Astrocyte of the spinal cord (primary cell): ENCODE measurements at regions not wholly inside any gene's neighbourhood (a gene's known extent, or its start where the extent isn't known, plus 50 kb on each side); places are given as distances from the start of the nearest gene placed in this dataset.

Experiments used
- DNase-seq: peaks from one replicate; pipeline ENCODE4 v3.0.0; 2011; ENCODE audit warnings: low read depth, low spot score
- H3K4me3 ChIP-seq: 2 replicates; pipeline ENCODE4 v1.5.1; 2011; ENCODE audit warnings: low read depth, mild to moderate bottlenecking, low read length, moderate library complexity
- CTCF ChIP-seq: IDR thresholded peaks from 2 replicates; pipeline ENCODE4 v1.5.1; 2012; ENCODE audit warnings: low read depth, mild to moderate bottlenecking, low read length, inconsistent platforms
- in situ Hi-C: cut with HindIII; loops from 2 replicates; pipeline ENCODE4 v1.10.0; 2017; ENCODE audit warnings: low sequenced_read_pairs

- in situ Hi-C loops: no loop called here
- no peak for TF ChIP-seq CTCF
- no peak overlapping the region for H3K4me3 ChIP-seq
- DNase-seq: peak; percentile 43
Observed at GRCh38 chr2:220078439-220078838, 451.0 kb downstream of the SLC4A3 start.

GRCh38 chr2:220079595-220079994 is 452.2 kb downstream of the SLC4A3 start:
- TF ChIP-seq CTCF: no peak
- no peak for DNase-seq
- no peak overlapping the region for H3K4me3 ChIP-seq
- in situ Hi-C loops: no loop called here

GRCh38 chr2:220081171-220081570 is 453.7 kb downstream of the SLC4A3 start:
- DNase-seq: no peak
- H3K4me3 ChIP-seq: no peak overlapping the region
- TF ChIP-seq CTCF: no peak
- in situ Hi-C loops: no loop called here

GRCh38 chr2:220090050-220090449 is 462.6 kb downstream of the SLC4A3 start:
- DNase-seq: no peak
- in situ Hi-C loops: no loop called here
- no peak overlapping the region for H3K4me3 ChIP-seq
- no peak for TF ChIP-seq CTCF

GRCh38 chr2:220096406-220096805 is 469.0 kb downstream of the SLC4A3 start:
- in situ Hi-C loops: no loop called here
- TF ChIP-seq CTCF: no peak
- H3K4me3 ChIP-seq: no peak overlapping the region
- no peak for DNase-seq

- no peak overlapping the region for H3K4me3 ChIP-seq
- no peak for TF ChIP-seq CTCF
- in situ Hi-C loops: no loop called here
- DNase-seq: no peak
Observed at GRCh38 chr2:220101980-220102379, 474.6 kb downstream of the SLC4A3 start.

GRCh38 chr2:220103596-220103995 is 476.2 kb downstream of the SLC4A3 start:
- H3K4me3 ChIP-seq: no peak overlapping the region
- in situ Hi-C loops: no loop called here
- DNase-seq: no peak
- TF ChIP-seq CTCF: no peak
